ENCODE measurements at regions not wholly inside any gene's neighbourhood (a gene's known extent, or its start where the extent isn't known, plus 50 kb on each side); places are given as distances from the start of the nearest gene placed in this dataset.

DNA sequence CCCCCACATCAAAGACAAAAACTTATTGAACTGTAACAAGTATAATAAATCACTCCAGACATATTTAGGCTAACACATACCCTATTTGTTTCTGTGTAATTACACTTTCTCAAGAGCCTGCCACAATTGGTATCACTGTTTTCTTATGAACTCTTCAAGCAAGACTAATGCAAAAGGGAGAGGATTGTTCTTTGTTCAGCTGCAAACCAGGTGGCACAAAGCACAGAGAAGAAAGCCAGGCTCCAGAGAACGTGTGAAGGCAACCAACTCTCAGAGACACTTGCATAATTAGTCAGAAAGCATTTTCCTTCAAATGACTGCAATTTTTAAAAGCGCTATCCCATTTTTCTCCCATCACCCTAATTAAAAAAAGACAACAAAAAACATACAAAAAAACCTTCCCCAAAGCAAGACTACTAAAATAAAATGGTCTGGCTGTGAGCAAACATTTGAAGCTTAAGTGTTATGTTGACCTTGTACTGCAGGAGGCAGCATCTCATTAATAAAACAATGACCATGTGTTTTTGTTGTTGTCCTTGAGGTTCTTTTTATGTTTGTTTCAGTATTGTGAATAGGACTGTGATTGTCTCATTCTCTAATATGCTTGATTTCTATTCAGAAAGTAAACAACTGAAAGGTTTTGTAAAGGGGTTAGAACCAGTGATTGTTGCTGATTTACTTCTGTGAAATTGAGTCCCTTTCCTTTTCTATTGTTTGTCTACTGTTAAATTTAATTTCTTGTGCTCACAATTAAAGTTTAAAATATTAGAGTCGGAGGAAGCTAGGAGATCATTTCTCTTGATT, 452.7 kb upstream of the PDE3A start:
- TF ChIP-seq ISL1 (CRISPR knock-in tag; IDR thresholded peaks at IDR 0.05), result no peak
- no peak for TF ChIP-seq PPARA (CRISPR knock-in tag; IDR thresholded peaks at IDR 0.05; ENCODE audit: borderline replicate concordance)
- no peak for TF ChIP-seq OSR1 (CRISPR knock-in tag; IDR thresholded peaks at IDR 0.05)
- TF ChIP-seq, protein P1, sequence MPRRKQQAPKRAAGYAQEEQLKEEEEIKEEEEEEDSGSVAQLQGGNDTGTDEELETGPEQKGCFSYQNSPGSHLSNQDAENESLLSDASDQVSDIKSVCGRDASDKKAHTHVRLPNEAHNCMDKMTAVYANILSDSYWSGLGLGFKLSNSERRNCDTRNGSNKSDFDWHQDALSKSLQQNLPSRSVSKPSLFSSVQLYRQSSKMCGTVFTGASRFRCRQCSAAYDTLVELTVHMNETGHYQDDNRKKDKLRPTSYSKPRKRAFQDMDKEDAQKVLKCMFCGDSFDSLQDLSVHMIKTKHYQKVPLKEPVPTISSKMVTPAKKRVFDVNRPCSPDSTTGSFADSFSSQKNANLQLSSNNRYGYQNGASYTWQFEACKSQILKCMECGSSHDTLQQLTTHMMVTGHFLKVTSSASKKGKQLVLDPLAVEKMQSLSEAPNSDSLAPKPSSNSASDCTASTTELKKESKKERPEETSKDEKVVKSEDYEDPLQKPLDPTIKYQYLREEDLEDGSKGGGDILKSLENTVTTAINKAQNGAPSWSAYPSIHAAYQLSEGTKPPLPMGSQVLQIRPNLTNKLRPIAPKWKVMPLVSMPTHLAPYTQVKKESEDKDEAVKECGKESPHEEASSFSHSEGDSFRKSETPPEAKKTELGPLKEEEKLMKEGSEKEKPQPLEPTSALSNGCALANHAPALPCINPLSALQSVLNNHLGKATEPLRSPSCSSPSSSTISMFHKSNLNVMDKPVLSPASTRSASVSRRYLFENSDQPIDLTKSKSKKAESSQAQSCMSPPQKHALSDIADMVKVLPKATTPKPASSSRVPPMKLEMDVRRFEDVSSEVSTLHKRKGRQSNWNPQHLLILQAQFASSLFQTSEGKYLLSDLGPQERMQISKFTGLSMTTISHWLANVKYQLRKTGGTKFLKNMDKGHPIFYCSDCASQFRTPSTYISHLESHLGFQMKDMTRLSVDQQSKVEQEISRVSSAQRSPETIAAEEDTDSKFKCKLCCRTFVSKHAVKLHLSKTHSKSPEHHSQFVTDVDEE (CRISPR knock-in tag; IDR thresholded peaks at IDR 0.05), result no peak
- TF ChIP-seq, protein P2, sequence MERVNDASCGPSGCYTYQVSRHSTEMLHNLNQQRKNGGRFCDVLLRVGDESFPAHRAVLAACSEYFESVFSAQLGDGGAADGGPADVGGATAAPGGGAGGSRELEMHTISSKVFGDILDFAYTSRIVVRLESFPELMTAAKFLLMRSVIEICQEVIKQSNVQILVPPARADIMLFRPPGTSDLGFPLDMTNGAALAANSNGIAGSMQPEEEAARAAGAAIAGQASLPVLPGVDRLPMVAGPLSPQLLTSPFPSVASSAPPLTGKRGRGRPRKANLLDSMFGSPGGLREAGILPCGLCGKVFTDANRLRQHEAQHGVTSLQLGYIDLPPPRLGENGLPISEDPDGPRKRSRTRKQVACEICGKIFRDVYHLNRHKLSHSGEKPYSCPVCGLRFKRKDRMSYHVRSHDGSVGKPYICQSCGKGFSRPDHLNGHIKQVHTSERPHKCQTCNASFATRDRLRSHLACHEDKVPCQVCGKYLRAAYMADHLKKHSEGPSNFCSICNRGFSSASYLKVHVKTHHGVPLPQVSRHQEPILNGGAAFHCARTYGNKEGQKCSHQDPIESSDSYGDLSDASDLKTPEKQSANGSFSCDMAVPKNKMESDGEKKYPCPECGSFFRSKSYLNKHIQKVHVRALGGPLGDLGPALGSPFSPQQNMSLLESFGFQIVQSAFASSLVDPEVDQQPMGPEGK (CRISPR knock-in tag; IDR thresholded peaks at IDR 0.05; ENCODE audit: borderline replicate concordance), result no peak
- no peak for TF ChIP-seq ZNF8 (CRISPR knock-in tag; IDR thresholded peaks at IDR 0.05)
- TF ChIP-seq ZNF565 (CRISPR knock-in tag; conservative IDR thresholded peaks at IDR 0.05; ENCODE audit: low read depth), result no peak
- TF ChIP-seq, protein P3, sequence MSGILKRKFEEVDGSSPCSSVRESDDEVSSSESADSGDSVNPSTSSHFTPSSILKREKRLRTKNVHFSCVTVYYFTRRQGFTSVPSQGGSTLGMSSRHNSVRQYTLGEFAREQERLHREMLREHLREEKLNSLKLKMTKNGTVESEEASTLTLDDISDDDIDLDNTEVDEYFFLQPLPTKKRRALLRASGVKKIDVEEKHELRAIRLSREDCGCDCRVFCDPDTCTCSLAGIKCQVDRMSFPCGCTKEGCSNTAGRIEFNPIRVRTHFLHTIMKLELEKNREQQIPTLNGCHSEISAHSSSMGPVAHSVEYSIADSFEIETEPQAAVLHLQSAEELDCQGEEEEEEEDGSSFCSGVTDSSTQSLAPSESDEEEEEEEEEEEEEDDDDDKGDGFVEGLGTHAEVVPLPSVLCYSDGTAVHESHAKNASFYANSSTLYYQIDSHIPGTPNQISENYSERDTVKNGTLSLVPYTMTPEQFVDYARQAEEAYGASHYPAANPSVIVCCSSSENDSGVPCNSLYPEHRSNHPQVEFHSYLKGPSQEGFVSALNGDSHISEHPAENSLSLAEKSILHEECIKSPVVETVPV (CRISPR knock-in tag; IDR thresholded peaks at IDR 0.05), result no peak
- no peak for TF ChIP-seq BACH2 (CRISPR knock-in tag; IDR thresholded peaks at IDR 0.05; ENCODE audit: borderline replicate concordance)
- no peak for TF ChIP-seq GLIS3 (CRISPR knock-in tag; IDR thresholded peaks at IDR 0.05)
- TF ChIP-seq ARNTL (CRISPR knock-in tag; IDR thresholded peaks at IDR 0.05; ENCODE audit: borderline replicate concordance, low read depth), result no peak

All from SK-N-SH treated with all-trans-retinoic acid at 6 μM for 48 hours (cell line).